Body of pancreas (tissue), 4 donors: ENCODE measurements at regions not wholly inside any gene's neighbourhood (a gene's known extent, or its start where the extent isn't known, plus 50 kb on each side); places are given as distances from the start of the nearest gene placed in this dataset.

Experiments used
- POLR2A ChIP-seq, 3 donors: fragments of 450-650 bp; IDR thresholded peaks; one replicate each; pipeline ENCODE4 v1.6.1; 2016; ENCODE audit warnings: antibody characterized with exemption in 3 of 3, mild to moderate bottlenecking in 2 of 3
- TF ChIP-seq, protein P1 (sequence below), 7 experiments: fragments of 450-650 bp in 4 of 7; fragments of 200-600 bp in 3 of 7; sonication (generic) in 3 of 7; IDR thresholded peaks; one replicate each; pipeline ENCODE4 v1.5.1; 2016 to 2019; ENCODE audit warnings: antibody characterized with exemption in 7 of 7

DNA sequence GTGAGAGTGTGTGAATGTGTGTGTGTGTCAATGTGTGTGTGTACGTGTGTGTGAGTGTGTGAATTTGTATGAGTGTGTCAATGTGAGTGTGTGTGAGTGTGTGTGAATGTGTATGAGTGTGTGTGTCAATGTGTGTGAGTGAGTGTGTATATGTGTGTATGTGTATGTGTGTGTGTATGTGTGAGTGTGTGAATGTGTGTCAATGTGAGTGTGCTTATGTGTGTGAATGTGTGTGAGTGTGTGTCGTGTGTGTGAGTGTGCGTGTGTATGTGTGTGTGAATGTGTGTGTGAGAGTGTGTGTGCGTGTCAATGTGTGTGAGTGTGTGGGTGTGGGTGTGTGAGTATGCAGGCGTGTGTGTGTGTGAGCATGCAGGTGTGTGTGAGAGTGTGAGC, 93.5 kb upstream of the ALDH1A3 start:
- no peak for TF ChIP-seq POLR2A (IDR thresholded peaks at IDR 0.05)
- TF ChIP-seq, protein P1, sequence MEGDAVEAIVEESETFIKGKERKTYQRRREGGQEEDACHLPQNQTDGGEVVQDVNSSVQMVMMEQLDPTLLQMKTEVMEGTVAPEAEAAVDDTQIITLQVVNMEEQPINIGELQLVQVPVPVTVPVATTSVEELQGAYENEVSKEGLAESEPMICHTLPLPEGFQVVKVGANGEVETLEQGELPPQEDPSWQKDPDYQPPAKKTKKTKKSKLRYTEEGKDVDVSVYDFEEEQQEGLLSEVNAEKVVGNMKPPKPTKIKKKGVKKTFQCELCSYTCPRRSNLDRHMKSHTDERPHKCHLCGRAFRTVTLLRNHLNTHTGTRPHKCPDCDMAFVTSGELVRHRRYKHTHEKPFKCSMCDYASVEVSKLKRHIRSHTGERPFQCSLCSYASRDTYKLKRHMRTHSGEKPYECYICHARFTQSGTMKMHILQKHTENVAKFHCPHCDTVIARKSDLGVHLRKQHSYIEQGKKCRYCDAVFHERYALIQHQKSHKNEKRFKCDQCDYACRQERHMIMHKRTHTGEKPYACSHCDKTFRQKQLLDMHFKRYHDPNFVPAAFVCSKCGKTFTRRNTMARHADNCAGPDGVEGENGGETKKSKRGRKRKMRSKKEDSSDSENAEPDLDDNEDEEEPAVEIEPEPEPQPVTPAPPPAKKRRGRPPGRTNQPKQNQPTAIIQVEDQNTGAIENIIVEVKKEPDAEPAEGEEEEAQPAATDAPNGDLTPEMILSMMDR (IDR thresholded peaks at IDR 0.05): no peak
